Glutamatergic neuron (in vitro differentiated cells): ENCODE measurements at regions not wholly inside any gene's neighbourhood (a gene's known extent, or its start where the extent isn't known, plus 50 kb on each side); places are given as distances from the start of the nearest gene placed in this dataset.

Source experiments
- DNase-seq: peaks from one replicate; pipeline ENCODE4 v3.0.0; 2022
- H3K27ac Mint-ChIP-seq: one replicate; pipeline ENCODE4 v1.8.0; 2020; ENCODE audit warnings: mild to moderate bottlenecking, mixed read lengths, inconsistent platforms; ENCODE audit not compliant: unreplicated experiment
- H3K27me3 Mint-ChIP-seq: one replicate; pipeline ENCODE4 v1.8.0; 2020; ENCODE audit warnings: mild to moderate bottlenecking, moderate library complexity, mixed read lengths, inconsistent platforms; ENCODE audit not compliant: unreplicated experiment
- H3K36me3 Mint-ChIP-seq: one replicate; pipeline ENCODE4 v1.8.0; 2020; ENCODE audit warnings: mild to moderate bottlenecking, mixed read lengths, inconsistent platforms; ENCODE audit not compliant: unreplicated experiment
- H3K4me1 Mint-ChIP-seq: one replicate; pipeline ENCODE4 v1.8.0; 2020; ENCODE audit warnings: mild to moderate bottlenecking, low read depth, mixed read lengths, inconsistent platforms; ENCODE audit not compliant: unreplicated experiment
- H3K4me3 Mint-ChIP-seq: one replicate; pipeline ENCODE4 v1.8.0; 2020; ENCODE audit warnings: mild to moderate bottlenecking, mixed read lengths, inconsistent platforms; ENCODE audit not compliant: unreplicated experiment
- H3K9me3 Mint-ChIP-seq: one replicate; pipeline ENCODE4 v1.8.0; 2020; ENCODE audit warnings: mild to moderate bottlenecking, moderate library complexity, mixed read lengths, inconsistent platforms; ENCODE audit not compliant: unreplicated experiment
- TF ChIP-seq, protein P1 (sequence below): fragments of 200-600 bp; sonication (generic); IDR thresholded peaks from one replicate; pipeline ENCODE4 v1.5.0; 2021; ENCODE audit not compliant: partially characterized antibody, unreplicated experiment

DNA sequence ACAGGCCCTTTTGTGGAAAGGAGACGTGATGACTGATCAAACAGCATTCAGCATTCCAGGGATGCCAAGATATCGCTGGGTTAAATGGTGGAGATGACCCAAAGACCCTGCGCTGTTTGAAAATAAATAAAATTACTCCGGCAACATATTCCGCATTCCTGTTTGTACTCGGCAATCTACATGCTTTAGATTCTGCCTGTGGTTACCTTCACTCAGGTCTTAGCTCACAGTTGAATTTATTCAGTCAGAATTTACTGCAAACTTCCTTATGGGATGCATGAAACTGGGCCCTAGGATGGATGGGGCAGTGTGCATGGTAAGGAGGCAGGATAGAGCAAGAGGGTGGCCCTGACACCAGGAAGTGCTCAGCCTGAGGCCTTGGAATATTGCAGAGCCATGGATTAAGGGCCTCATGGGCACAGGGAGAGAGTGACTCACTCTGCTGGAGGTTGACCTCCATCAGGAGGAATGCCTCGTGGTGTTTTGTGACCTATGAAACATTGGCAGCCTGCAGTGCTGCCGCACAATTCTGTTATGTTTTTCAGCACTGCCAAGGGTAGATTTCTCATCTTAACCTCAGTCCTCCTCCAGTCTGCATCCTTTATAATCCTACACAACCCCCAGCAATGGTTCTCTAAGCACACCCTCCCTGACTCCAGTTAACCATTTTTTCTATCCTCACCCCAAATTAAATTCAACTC is 321.4 kb downstream of the IRS1 start:
- Mint-ChIP-seq H3K36me3 (peaks cover 6% of the 10 kb centered on the region), H3K4me3 (no peak overlapping the region), H3K9me3 (no peaks in the 10 kb centered on the region), H3K27ac (no peak overlapping the region), H3K27me3 (no peaks in the 10 kb centered on the region), H3K4me1 (no peaks in the 10 kb centered on the region)
- DNase-seq: no peak
- TF ChIP-seq, protein P1, sequence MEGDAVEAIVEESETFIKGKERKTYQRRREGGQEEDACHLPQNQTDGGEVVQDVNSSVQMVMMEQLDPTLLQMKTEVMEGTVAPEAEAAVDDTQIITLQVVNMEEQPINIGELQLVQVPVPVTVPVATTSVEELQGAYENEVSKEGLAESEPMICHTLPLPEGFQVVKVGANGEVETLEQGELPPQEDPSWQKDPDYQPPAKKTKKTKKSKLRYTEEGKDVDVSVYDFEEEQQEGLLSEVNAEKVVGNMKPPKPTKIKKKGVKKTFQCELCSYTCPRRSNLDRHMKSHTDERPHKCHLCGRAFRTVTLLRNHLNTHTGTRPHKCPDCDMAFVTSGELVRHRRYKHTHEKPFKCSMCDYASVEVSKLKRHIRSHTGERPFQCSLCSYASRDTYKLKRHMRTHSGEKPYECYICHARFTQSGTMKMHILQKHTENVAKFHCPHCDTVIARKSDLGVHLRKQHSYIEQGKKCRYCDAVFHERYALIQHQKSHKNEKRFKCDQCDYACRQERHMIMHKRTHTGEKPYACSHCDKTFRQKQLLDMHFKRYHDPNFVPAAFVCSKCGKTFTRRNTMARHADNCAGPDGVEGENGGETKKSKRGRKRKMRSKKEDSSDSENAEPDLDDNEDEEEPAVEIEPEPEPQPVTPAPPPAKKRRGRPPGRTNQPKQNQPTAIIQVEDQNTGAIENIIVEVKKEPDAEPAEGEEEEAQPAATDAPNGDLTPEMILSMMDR: no peak

DNA sequence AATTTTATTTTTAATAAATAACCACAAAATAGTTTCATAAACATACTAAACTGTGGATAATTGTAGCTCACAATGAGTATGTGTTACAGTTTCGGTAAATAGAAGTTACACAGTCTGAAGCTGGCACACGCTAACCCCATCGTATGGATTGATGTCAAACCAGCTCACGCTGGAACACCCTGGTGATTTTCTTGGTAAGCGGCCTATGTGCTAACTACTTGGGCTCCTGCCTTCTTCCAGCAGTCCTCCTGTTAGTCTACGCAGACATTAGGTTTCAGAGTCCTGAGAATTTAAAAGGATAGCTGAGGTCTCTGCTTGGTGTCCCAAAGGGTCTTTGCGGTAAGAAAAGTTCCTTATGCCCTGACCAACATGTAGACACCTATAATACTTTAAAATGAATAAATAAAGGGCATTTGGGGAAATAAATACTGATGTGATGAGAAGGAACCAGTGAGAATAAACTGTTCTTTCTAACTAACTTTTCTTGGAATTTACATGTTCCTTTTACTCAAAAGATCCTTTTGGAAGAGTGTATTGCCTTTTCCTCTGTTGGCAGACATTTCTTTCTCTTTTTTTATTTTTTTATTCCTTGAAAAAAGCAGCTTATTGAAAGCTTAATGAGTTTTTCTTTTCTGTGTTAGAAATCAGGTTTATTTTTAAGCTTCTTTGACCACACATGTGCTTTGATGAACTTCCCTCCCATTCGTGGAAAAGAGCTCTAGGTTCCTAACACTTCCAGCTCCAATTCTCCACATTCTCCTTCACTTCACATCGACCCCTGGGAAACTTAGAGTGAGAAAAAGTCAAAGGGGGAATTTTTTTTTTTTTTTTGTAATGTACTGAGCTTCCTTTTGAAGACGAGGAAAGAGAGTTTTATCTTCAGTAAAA is 322.2 kb downstream of the IRS1 start:
- no peaks in the 10 kb centered on the region for H3K9me3 Mint-ChIP-seq
- no peak overlapping the region for H3K27ac Mint-ChIP-seq
- TF ChIP-seq, protein P1: no peak
- H3K27me3 Mint-ChIP-seq: no peaks in the 10 kb centered on the region
- H3K36me3 Mint-ChIP-seq: peaks cover 6% of the 10 kb centered on the region
- no peak for DNase-seq
- no peak overlapping the region for H3K4me3 Mint-ChIP-seq
- H3K4me1 Mint-ChIP-seq: no peaks in the 10 kb centered on the region

DNA sequence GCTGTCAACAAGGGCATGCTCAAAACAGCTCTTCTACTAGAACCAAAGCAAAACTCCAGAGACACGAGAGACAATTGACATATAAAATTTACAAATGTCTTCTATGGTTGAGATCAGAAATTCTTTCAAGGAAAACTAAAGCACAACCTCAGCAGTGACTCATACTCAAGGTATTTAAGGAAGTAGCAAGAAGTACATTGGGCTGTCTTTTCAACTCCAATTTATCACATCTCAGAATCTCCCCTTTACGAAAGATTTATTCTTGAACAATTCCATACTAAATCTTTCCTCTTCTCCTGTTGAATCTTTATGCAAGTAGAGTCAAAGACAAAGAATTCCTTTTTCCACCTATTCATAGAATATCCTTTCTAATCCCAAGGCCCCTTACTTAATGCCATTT is 324.0 kb downstream of the IRS1 start:
- Mint-ChIP-seq H3K4me1 (no peaks in the 10 kb centered on the region), H3K9me3 (no peaks in the 10 kb centered on the region), H3K4me3 (no peak overlapping the region), H3K27me3 (no peaks in the 10 kb centered on the region), H3K36me3 (peaks cover 6% of the 10 kb centered on the region), H3K27ac (no peak overlapping the region)
- TF ChIP-seq, protein P1: no peak
- no peak for DNase-seq

DNA sequence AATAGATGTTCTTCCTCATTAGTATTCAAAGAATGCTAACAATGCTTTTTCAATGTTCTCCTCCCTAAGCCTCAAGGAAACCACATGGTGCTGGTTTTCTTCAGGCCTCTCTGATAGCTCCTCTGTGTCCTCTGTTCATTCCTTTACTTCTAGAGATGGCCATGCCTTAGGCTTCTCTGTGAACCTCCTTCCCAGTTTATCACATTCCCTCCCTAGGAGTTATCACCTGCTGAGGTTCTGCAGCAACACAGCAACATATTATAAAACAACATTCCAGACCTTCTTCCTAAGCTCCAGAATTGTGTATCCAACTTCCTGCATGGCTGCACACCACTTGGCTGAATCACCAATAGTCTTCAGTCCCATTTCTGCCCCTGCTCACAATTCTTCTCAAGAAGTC is 325.5 kb downstream of the IRS1 start:
- Mint-ChIP-seq H3K4me3 (no peak overlapping the region), H3K27ac (no peak overlapping the region), H3K36me3 (peaks cover 6% of the 10 kb centered on the region), H3K9me3 (no peaks in the 10 kb centered on the region), H3K27me3 (no peaks in the 10 kb centered on the region), H3K4me1 (no peaks in the 10 kb centered on the region)
- DNase-seq: no peak
- TF ChIP-seq, protein P1: no peak

DNA sequence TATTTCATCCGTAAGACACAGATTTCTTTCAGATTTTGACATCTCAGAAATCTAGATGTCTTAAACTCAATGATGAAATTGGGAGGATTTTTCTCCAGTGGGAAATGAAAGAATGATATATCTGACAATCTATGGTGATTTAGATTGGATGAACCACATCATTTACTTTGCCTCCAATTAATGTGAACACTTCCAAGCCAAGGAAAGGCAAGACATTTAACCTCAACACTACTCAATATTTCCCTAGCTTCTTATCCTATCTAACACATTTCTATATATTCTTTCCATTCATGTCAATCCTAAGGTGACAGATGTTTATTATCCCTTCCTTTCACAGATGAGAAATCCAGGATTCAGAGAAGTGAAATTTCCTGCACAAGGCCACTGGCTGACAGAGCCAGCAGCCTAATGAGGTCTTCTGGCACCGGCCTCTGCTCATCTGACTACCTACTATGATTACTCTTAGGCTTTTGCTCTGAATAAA is 327.6 kb downstream of the IRS1 start:
- Mint-ChIP-seq H3K27ac (no peak overlapping the region), H3K27me3 (no peaks in the 10 kb centered on the region)
- TF ChIP-seq, protein P1: no peak

More for the DNA sequence above, 327.6 kb downstream of the IRS1 start:
- Mint-ChIP-seq H3K36me3 (peaks cover 6% of the 10 kb centered on the region), H3K4me3 (no peak overlapping the region), H3K9me3 (no peaks in the 10 kb centered on the region), H3K4me1 (no peaks in the 10 kb centered on the region)
- no peak for DNase-seq
